GM10266 (cell line): ENCODE measurements at regions not wholly inside any gene's neighbourhood (a gene's known extent, or its start where the extent isn't known, plus 50 kb on each side); places are given as distances from the start of the nearest gene placed in this dataset.

Experiments used
- DNase-seq: peaks from one replicate; pipeline ENCODE4 v3.0.0; 2012; ENCODE audit errors: extremely low spot score
- CTCF ChIP-seq: IDR thresholded peaks from 2 replicates; pipeline ENCODE4 v1.5.1; 2012; ENCODE audit warnings: mild to moderate bottlenecking, low read depth; ENCODE audit not compliant: control insufficient read depth, insufficient read depth; ENCODE audit errors: missing control alignments

GRCh38 chr2:147615726-147616125 is 229.1 kb upstream of the ACVR2A start:
- no peak for DNase-seq

DNA sequence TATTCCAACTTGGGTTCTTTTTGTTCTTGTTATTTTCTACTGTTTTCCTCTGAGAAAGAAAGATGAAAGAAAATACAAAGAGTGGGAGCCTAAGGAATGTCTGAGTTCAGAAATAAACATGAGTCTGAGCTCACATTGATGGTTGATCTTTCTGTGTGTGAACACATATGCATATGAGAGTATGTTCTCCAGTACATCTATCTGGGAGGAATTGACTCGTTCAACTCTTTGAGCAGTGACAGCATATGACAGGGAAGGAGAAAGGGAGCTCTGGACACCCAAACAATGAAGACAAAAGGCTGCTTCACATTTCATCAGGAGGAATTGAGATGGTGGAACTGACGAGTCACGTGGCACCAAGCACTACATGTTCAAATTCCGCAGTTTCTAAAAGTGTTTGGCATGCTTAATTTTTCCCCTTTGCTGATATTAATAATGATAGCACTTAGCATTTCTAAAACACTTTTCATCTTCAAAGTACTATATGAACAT is 229.8 kb upstream of the ACVR2A start:
- no peak for TF ChIP-seq CTCF
- DNase-seq: no peak

More at GRCh38 chr2:147615726-147616125, 229.1 kb upstream of the ACVR2A start:
- TF ChIP-seq CTCF: no peak

GRCh38 chr2:147614471-147614870 is 230.4 kb upstream of the ACVR2A start:
- TF ChIP-seq CTCF: no peak
- no peak for DNase-seq

DNA sequence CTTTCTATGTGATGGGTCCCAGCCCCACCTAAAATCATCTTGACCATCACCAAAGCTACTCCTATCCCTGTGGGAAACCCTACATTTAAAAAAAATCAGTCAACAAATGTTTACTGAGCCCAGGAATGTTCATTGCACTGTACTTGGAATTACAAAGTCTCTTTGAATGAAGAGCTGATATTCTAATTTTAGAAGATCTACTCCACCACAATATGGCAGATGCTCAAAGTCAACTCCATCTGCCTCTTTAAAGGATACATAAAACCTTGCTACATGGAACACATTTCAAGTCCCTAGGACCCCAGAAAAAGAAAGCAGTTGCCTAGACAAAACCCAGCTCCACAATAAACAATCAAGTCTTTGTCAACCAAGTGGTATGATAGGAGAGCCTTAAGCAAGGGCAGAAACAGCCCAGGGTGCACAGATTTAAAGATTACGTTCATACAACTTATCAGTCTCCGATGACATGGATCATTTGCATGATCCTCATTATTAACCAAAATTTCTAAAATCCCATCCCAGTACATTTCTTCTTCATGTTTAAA is 234.3 kb upstream of the ACVR2A start:
- no peak for DNase-seq
- TF ChIP-seq CTCF: no peak

DNA sequence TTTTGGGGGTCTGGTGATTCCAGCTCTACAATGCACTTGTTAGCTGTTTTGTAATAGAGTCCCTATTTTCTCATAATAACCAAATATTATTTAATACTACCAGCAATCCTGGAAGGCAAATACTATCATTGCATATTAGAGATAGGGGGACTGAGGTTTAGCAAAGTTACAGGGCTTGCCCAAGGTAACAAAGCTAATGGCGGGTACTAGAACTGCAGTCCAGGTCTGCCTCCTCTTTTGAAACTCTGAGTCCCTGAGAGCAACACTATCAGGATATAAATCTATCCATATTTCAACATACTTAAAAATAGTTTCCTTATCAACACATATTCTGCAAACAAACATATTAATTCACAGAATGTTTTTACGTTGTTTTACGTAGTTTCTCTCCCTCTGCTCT is 235.5 kb upstream of the ACVR2A start:
- TF ChIP-seq CTCF: no peak

DNA sequence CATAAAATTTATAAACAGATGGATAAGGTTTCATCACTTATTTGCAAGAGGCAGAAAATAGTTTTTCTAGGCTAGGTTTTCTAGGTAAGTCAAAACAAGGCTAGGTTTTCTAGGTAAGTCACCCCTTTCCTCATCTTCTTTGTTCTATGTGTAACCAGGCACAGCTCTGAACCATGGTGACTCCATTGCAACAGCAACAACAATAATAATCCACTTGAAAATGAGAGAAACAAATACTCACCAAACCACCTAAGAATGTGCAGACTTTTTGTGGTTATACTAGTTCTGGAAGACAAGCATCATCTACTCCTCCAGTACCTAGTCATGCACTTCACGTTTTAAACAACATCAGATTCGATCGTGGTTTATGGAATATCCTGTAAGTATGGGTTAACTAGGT is 237.4 kb upstream of the ACVR2A start:
- TF ChIP-seq CTCF: no peak
- DNase-seq: no peak

More for the DNA sequence above, 235.5 kb upstream of the ACVR2A start:
- no peak for DNase-seq

DNA sequence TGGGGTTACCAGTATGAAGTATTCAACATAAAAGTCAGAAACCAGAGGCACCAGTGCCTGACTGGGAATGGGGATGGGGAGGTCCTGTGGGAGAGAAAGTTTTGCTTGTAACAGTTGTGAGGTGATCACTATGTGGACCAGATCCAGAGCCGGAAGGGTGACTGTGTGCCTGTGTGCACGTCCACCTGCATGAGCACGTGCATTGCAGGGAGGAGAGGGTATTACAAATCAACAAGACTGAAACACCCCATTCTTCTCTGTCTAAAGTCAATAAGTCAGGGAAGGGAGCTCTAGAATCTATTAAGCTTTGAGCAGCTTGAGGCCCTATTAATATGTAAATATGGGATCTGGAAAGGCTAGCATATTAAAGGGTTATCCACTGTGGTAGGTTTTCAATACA is 241.0 kb upstream of the ACVR2A start:
- TF ChIP-seq CTCF: no peak
- no peak for DNase-seq
